SU-DHL-6 (cell line): ENCODE measurements at regions not wholly inside any gene's neighbourhood (a gene's known extent, or its start where the extent isn't known, plus 50 kb on each side); places are given as distances from the start of the nearest gene placed in this dataset.
"Not testable (repeated sequence)": the region's sequence is repeated elsewhere in the genome, so short reads cannot be mapped to it uniquely, and the experiment has no call there.

Source experiments
- H2AFZ ChIP-seq: fragments of 200-600 bp; sonication (generic); 2 replicates; pipeline ENCODE4 v1.6.1; 2014; ENCODE audit warnings: low read depth, mild to moderate bottlenecking, moderate library complexity, mixed read lengths, antibody characterized with exemption, low read length; ENCODE audit not compliant: severe bottlenecking
- H3F3A ChIP-seq: fragments of 200-600 bp; shearing (Covaris generic); 2 replicates; pipeline ENCODE4 v1.6.0; 2016; ENCODE audit warnings: antibody characterized with exemption, mild to moderate bottlenecking; ENCODE audit not compliant: insufficient read depth
- H3K27ac ChIP-seq: fragments of 200-600 bp; sonication (generic); 2 replicates; pipeline ENCODE4 v1.5.1; 2016; ENCODE audit warnings: low read depth, mild to moderate bottlenecking, low read length, moderate library complexity, mixed read lengths
- H3K27me3 ChIP-seq: fragments of 200-600 bp; sonication (generic), shearing (Covaris generic); 2 replicates; pipeline ENCODE4 v1.6.0; 2014; ENCODE audit warnings: mild to moderate bottlenecking, low read length
- H3K36me3 ChIP-seq: fragments of 200-600 bp; sonication (generic); 2 replicates; pipeline ENCODE4 v1.6.1; 2014; ENCODE audit warnings: mild to moderate bottlenecking, low read length, mixed read lengths
- H3K4me2 ChIP-seq: fragments of 300-600, 200-600 bp; shearing (Covaris generic), sonication (generic); 2 replicates; pipeline ENCODE4 v1.6.0; 2014; ENCODE audit warnings: low read length, low read depth, mild to moderate bottlenecking; ENCODE audit not compliant: poor library complexity, severe bottlenecking
- H3K4me3 ChIP-seq: fragments of 200-600 bp; sonication (generic); 2 replicates; pipeline ENCODE4 v1.5.1; 2014; ENCODE audit warnings: antibody characterized with exemption, low read length, mild to moderate bottlenecking, mixed read lengths; ENCODE audit not compliant: insufficient read depth, poor library complexity, severe bottlenecking
- H3K79me2 ChIP-seq: fragments of 200-600 bp; sonication (generic); 2 replicates; pipeline ENCODE4 v1.6.1; 2014; ENCODE audit warnings: mild to moderate bottlenecking, low read length, moderate library complexity; ENCODE audit not compliant: insufficient read depth
- H3K9ac ChIP-seq: fragments of 200-600 bp; sonication (generic); 2 replicates; pipeline ENCODE4 v1.7.0; 2014; ENCODE audit warnings: mild to moderate bottlenecking, low read length
- H3K9me2 ChIP-seq: fragments of 200-600 bp; sonication (generic); replicated peaks from 2 replicates; pipeline ENCODE4 v1.6.1; 2014; ENCODE audit warnings: low read length; ENCODE audit not compliant: insufficient read depth
- H3K9me3 ChIP-seq: fragments of 200-600 bp; sonication (generic); 2 replicates; pipeline ENCODE4 v1.6.1; 2014; ENCODE audit warnings: low read length, mixed read lengths; ENCODE audit not compliant: insufficient read depth
- H4K20me1 ChIP-seq: fragments of 200-600 bp; sonication (generic); 2 replicates; pipeline ENCODE4 v1.6.1; 2014; ENCODE audit warnings: low read depth, mild to moderate bottlenecking, antibody characterized with exemption, low read length, moderate library complexity, mixed read lengths
- CTCF ChIP-seq: fragments of 200-600 bp; sonication (generic); IDR thresholded peaks from one replicate; pipeline ENCODE4 v1.5.1; 2017; ENCODE audit warnings: antibody characterized with exemption, mild to moderate bottlenecking, low read length, moderate library complexity; ENCODE audit not compliant: insufficient read depth, poor library complexity, severe bottlenecking
- EZH2phosphoT487 ChIP-seq: fragments of 200-600 bp; sonication (generic), shearing (Covaris generic); conservative IDR thresholded peaks from 2 replicates; pipeline ENCODE4 v1.6.1; 2018; ENCODE audit warnings: mild to moderate bottlenecking, antibody characterized with exemption, low read length, moderate library complexity, mixed read lengths

GRCh38 chr5:60494144-60494543, 205.8 kb downstream of the DEPDC1B start:
- Histone ChIP-seq H3K27ac (no peak overlapping the region), H3K9me2 (no peaks in the 10 kb centered on the region), H2AFZ (no peak overlapping the region), H3K4me2 (no peak overlapping the region), H3K9ac (no peak overlapping the region), H3F3A (no peaks in the 10 kb centered on the region), H3K27me3 (no peaks in the 10 kb centered on the region), H3K4me3 (no peak overlapping the region), H3K9me3 (no peaks in the 10 kb centered on the region), H3K36me3 (no peaks in the 10 kb centered on the region), H3K79me2 (no peaks in the 10 kb centered on the region), H4K20me1 (no peaks in the 10 kb centered on the region)
- TF ChIP-seq EZH2phosphoT487 = no peak
- TF ChIP-seq CTCF = no peak

GRCh38 chr5:60493372-60493771, 206.6 kb downstream of the DEPDC1B start:
- Histone ChIP-seq H3K9me3 (no peaks in the 10 kb centered on the region), H2AFZ (no peak overlapping the region), H3K9ac (no peak overlapping the region), H3K27ac (no peak overlapping the region), H4K20me1 (no peaks in the 10 kb centered on the region), H3K27me3 (no peaks in the 10 kb centered on the region), H3K4me2 (no peak overlapping the region), H3K79me2 (no peaks in the 10 kb centered on the region), H3F3A (no peaks in the 10 kb centered on the region), H3K36me3 (no peaks in the 10 kb centered on the region), H3K4me3 (no peak overlapping the region), H3K9me2 (no peaks in the 10 kb centered on the region)
- TF ChIP-seq CTCF (no peak), EZH2phosphoT487 (no peak)

- H3K36me3 ChIP-seq = no peaks in the 10 kb centered on the region
- H3F3A ChIP-seq = no peaks in the 10 kb centered on the region
- H3K9me2 ChIP-seq = no peaks in the 10 kb centered on the region
- no peaks in the 10 kb centered on the region for H4K20me1 ChIP-seq
- TF ChIP-seq EZH2phosphoT487 = no peak
- no peak for TF ChIP-seq CTCF
- no peak overlapping the region for H2AFZ ChIP-seq
- no peak overlapping the region for H3K9ac ChIP-seq
- no peak overlapping the region for H3K4me2 ChIP-seq
- no peaks in the 10 kb centered on the region for H3K9me3 ChIP-seq
- H3K27me3 ChIP-seq = no peaks in the 10 kb centered on the region
- no peak overlapping the region for H3K27ac ChIP-seq
- H3K79me2 ChIP-seq = no peaks in the 10 kb centered on the region
- no peak overlapping the region for H3K4me3 ChIP-seq
These were observed 207.0 kb downstream of the DEPDC1B start for GRCh38 chr5:60492958-60493357.

GRCh38 chr5:60492358-60492757, 207.6 kb downstream of the DEPDC1B start:
- H3K4me3 ChIP-seq, H3K9me3 ChIP-seq, H3K27me3 ChIP-seq, H2AFZ ChIP-seq, H3K9ac ChIP-seq, H3K36me3 ChIP-seq, H3K4me2 ChIP-seq, H3K27ac ChIP-seq, H3F3A ChIP-seq, H3K79me2 ChIP-seq, H3K9me2 ChIP-seq, H4K20me1 ChIP-seq: not testable (repeated sequence)
